ENCODE measurements at regions not wholly inside any gene's neighbourhood (a gene's known extent, or its start where the extent isn't known, plus 50 kb on each side); places are given as distances from the start of the nearest gene placed in this dataset.

DNA sequence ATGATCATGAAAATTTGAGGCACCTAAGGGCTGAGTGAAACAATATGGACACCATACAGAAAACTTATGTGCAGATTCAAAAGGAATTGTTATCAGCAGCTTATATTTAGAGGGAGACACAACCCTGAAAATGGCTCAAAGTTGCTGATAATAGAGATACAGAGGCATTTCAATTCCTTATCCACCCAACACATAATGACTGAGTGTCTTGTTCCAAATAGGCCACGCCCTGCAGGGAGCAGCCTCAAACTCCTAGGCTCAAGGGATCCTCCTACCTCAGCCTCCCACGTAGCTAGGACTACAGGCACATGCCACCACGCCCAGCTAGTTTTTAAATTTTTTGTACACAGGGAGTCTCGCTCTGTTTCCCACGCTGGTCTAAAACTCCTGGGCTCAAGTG lies 79.0 kb downstream of the LBH start:
- DNase-seq, result no peak

- no peak for DNase-seq
Observed at GRCh38 chr2:30310955-30311354, 79.6 kb downstream of the LBH start.

DNA sequence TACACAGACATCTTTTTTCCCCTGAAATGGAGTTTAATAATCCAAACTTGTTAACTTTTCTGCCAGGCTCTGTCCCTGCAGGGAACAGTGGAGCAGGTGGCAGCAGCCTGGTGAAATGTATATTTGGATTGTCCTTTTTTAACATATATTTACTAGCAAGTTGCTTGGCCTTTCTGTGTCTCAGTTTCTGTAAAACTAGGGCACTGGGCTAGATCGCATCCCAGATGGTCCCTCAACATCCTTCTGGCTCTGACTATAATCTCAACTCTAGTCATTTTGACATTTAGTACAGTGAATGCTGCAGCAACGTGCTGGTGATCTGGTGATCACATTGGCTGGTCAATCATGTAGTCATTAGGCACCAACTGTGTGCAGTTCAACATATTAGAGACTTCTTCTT lies 80.4 kb downstream of the LBH start:
- no peak for DNase-seq

DNA sequence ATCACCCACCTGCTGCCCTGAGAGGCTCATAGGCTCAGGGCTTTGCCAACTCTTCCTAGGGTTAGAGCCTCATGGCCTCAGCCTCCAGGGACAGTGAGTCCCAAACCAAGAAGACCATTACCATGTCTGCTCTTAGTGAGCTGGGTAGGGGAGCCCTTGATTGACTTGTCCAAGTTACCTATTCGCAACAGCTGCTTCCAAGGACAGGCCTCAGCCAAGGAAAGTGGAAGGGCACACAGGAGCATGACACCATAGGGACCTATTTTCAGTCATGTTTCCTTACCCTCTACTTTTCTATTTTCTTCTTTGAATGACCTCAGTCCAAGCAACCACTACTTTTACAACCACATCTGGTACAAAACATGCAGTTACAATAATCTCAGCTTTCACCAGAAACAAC lies 81.6 kb downstream of the LBH start:
- no peak for DNase-seq

DNA sequence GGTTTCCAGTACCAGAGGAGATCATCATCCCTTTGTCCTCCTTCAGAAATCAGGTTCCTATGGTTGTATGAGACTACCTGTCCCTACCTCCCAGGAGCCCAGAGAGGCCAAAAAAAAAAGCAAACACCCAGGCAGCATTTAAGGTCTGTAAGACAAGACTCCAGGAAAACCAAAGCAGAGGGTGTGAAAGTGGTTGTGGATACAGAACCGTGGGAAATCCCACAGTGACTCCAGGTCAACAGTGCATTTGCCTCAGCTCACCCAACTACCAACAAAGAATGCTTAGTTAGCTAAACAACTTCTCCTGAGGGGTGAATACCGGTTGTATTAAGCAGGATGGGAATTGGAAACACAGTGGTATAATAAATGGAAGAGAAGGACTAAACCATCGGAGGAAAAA lies 83.6 kb downstream of the LBH start:
- no peak for DNase-seq

DNA sequence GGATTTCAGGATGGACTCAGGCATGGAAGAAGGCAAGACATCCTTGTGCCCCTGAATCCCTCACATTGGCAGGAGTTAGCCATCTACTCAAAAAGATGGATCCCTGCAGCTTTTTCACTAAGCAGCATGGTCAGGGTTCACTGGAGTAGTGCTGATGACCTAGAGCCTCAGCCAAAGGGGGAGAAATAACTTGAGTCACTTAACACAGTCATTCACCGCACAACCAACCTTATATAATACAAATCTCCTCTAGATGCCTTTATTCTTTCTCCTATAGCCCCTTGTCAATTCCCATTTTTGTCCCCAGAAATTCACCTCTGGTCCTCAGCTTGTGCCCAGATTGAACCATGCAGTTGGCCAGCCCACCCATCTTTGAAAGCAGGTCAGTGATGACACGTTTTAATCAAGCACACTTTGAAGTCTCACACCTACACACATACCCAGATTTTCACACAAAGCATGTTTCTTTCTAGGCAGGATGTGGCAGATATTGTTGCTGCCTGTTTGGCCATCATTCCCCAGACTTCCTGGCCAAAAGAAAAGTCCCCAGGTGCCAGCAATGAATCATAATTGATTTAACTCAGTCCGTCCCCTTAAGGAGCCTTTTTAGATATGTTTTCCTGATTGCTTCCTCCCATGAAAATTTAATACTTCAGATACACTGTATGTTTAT lies 84.2 kb downstream of the LBH start:
- DNase-seq, result no peak

DNA sequence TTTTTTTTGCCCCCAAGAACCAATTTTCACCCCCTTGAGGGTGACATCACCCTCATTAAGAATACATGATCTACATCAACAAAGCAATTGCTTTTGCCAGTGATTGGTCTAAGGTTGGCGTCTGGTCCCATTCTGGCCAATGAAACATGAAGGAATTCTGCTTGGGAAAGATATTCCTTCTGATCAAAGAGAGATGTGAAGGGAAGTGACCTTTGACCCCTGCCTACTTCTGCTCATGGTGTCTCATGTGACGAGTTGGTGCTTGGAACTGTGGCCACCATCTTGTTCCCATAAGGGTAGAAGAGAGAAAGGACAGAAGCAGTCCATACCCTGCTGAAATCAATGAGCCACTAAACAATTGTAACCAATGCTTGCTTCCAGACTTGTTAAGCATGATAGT lies 85.1 kb downstream of the LBH start:
- DNase-seq, result no peak

DNA sequence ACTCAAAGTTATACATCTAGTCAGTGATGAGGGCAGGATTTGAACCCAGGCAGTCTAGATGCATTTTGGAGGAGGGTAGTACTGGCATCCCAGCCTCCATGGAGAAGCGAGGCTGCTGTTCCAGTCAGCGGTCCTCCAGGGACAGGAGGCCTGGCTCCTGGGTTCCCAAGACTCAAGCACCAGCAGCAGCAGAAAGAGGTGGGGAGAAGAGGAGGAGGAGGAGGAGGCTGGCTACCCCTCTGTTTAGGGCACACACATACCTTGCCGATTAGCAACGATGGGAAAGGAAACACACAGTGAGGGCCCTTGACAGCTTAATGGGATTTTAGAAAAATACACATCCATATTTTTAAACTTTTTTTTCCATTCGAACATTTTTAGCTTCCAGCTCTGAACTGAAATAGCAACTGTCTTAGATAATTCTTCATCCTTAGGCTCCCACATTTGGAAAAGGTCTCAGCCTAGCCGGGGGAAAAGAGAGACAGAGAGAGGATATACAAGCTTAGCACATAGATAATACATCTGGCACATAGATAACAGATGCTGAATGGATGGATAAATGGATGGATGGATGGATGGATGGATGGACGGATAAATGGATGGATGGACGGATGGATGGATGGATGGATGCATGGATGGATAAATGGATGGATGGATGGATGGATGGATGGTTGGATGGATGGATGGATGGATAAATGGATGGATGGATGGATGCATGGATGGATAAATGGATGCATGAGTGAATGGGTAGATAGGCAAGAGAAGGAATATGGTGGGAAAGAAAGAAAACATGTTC lies 87.9 kb downstream of the LBH start:
- no peak for DNase-seq

- DNase-seq, result no peak
Observed at GRCh38 chr2:30321466-30321865, 90.1 kb downstream of the LBH start.

DNA sequence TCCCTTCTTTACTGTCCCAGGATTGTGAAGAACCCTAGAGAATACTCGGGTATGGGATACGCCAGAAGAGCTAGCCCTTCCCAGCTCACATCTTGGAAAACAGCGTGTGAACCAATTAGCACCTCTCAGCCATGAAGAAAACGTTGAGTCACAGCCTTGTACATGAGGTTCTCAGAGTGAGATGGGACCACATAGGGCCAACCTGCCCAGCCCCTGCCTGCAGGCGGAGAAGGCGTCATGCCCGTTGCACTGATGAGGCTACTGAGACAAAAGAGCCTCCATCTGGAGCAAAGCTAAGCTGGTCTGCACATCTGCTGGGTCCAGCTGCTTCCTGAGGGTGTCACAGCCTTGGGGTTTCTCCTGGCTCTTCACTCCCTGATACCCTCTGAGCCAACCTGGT lies 92.2 kb downstream of the LBH start:
- DNase-seq, result no peak

DNA sequence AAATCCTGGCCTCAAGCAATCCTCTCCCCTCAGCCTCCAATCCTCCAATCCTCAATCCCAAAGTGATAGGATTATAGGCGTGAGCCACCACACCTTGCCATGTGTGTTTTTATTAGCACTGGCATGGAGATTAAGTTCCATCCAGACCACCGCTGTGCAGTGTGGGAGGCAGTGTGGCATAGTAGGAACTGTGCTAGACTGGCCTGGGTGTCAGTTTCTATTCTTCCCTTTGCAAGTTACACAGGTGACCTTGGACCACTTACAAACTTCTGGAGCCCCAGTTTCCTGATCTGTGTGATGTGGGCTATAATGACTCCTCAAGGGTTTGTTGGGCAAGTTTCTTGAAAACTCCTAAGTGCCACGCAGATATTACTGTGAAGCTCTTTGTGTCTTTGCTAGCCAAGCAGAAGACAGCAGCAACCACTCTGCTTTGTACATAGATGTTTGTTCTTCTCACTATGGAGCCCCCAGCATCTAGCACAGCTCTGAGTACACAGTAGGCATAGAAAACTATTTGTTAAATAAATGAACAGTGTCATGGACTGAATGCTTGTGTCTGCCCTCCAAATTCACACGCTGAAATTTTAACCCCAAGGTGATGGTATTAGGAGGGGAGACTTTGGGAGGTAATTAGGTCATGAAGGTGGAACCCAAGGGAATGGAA lies 93.0 kb downstream of the LBH start:
- no peak for DNase-seq

- DNase-seq, result no peak
Observed at GRCh38 chr2:30325600-30326328, 94.4 kb downstream of the LBH start.

DNA sequence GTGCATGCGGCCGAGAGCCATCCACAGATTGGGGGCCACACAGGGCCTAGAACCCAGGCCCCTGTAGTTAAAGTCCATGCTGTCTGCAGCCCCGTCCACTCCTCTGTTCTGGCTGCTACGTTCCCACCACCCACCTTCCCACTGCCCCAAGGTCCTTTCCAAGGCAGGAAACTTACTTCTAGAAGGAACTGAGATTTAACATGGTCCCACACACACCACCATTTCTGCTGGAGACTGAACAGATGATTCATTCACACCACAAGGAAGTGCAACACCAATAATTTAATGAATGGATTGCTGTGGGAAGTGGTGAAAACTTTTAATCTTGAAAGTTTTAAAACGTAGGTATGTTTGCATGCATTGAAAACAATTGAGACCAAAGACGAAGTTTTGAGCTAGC lies 95.2 kb downstream of the LBH start:
- no peak for DNase-seq

DNA sequence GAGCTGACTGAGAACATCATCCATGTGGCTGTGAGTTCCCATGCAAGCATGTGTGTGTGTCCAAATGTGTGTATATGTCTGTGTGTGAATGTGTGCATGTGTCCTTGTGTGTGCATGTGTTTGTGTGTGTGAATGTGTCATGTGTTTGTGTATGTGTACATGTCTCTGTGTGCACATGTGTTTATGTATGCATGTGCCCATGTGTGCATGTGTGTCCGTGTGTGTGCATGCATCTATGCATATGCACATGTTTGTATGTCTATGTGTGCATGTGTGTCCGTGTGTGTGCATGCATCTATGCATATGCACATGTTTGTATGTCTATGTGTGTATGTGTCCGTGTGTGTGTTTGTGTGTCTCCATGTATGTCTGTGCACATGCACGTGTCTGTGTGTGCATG lies 99.7 kb downstream of the LBH start:
- no peak for DNase-seq

GRCh38 chr2:30331869-30332268 lies 100.5 kb downstream of the LBH start:
- DNase-seq, result no peak

DNA sequence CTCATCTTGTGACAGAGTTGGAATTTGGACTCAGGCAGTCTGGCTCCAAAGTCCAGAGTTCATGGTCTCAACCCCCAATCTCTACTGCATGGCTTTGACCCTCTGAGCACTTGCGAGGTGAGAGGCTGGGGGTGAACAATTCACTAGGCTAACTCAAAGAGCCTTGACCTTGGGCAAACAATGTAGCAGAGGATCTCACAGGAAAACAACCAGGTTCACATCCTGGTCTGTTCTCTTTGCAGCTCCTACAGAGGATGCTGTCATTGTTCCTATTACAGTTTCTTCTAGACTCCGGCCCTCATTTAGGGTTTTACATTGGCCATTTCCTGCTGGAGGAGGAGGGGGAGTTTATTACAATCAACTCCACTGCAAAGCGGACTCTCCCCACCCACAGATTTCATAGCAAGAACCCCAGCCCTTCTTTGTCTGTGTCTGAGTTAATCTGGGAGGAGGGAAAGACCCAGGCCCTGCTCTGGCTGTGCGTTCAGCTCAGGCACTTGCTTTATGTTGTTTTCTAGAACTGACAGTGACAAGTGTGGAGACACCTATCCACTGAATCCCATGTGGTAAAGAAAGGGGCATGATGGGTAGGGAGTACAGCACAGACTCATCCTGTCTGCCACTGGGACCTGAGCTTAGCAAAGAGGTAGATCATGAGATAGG lies 101.6 kb downstream of the LBH start:
- DNase-seq, result no peak

GRCh38 chr2:30334762-30335363 lies 103.5 kb downstream of the LBH start:
- no peak for DNase-seq

- DNase-seq, result no peak
Observed at GRCh38 chr2:30336084-30336483, 104.8 kb downstream of the LBH start.

DNA sequence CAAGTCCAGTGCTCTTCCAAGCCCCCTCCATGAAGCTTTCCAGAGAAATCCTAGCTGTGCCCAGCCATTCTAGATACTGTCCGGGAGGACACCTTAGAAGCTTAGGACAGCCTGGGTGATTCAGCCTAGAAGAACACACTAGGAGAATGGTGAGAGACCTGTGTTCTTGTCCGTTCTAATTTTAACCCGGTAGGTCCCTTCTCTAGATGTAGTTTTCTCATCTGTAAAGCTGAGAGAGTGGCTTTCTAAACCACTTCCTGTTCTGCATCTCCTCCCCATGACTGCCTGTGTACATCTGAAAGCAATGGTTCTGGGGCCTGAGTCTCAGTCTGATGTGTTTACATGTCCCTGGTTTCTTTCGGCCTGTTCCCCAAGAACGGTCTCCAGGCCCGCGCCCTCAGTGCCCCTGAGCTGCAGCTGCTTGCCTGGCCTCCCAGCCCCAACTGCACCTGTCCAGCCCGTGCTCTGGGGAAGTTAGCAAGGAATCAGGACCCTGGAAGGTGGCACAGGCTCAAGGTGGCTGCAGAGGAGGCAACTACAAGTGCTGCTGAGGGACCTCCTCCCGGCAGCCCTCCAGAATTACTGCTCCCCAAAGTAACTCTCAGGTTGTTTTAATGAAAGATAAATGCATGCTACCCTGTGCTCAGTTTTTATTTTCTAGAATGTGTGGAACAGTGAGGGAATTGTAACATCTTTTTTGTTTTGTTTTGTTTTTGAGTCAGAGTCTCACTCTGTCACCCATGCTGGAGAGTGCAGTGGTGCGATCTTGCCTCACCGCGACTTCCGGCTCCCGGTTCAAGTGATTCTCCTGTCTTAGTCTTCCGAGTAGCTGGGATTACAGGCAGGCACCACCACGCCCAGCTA lies 105.9 kb downstream of the LBH start:
- DNase-seq, result no peak

GRCh38 chr2:30338475-30338874 lies 107.1 kb downstream of the LBH start:
- DNase-seq, result no peak

DNA sequence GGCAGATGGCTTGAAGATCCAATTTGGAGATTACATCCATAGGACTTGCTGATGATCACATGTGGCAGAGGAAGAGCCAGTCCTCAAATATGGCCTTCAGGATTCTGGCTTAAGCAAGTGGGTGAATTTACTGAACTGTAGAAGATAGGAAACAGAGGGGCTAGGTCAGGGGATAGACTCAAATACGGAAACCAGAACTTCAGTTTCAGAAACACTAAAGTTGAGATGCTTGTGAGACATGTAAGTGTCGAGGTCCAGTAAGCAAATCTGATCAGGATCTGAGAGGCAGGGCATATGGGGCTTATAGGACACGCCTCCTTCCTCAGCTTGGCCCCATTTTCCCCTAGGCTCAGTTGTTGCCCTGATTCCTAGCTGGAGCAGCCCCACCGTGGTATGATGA lies 107.7 kb downstream of the LBH start:
- DNase-seq, result no peak
